ENCODE measurements at regions not wholly inside any gene's neighbourhood (a gene's known extent, or its start where the extent isn't known, plus 50 kb on each side); places are given as distances from the start of the nearest gene placed in this dataset.

- TF ChIP-seq, protein P1, sequence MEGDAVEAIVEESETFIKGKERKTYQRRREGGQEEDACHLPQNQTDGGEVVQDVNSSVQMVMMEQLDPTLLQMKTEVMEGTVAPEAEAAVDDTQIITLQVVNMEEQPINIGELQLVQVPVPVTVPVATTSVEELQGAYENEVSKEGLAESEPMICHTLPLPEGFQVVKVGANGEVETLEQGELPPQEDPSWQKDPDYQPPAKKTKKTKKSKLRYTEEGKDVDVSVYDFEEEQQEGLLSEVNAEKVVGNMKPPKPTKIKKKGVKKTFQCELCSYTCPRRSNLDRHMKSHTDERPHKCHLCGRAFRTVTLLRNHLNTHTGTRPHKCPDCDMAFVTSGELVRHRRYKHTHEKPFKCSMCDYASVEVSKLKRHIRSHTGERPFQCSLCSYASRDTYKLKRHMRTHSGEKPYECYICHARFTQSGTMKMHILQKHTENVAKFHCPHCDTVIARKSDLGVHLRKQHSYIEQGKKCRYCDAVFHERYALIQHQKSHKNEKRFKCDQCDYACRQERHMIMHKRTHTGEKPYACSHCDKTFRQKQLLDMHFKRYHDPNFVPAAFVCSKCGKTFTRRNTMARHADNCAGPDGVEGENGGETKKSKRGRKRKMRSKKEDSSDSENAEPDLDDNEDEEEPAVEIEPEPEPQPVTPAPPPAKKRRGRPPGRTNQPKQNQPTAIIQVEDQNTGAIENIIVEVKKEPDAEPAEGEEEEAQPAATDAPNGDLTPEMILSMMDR (IDR thresholded peaks at IDR 0.05; ENCODE audit: borderline replicate concordance, insufficient read depth, low read depth, low read length), result no peak
- H3K4me3 ChIP-seq (ENCODE audit: low read depth, low read length), result no peak overlapping the region
Measured at GRCh38 chrX:126027229-126027628, 138.9 kb downstream of the DCAF12L2 start.

- TF ChIP-seq, protein P1 (IDR thresholded peaks at IDR 0.05; ENCODE audit: borderline replicate concordance, insufficient read depth, low read depth, low read length), result no peak
- no peak overlapping the region for H3K4me3 ChIP-seq (ENCODE audit: low read depth, low read length)
Measured at GRCh38 chrX:126030021-126030420, 136.1 kb downstream of the DCAF12L2 start.

DNA sequence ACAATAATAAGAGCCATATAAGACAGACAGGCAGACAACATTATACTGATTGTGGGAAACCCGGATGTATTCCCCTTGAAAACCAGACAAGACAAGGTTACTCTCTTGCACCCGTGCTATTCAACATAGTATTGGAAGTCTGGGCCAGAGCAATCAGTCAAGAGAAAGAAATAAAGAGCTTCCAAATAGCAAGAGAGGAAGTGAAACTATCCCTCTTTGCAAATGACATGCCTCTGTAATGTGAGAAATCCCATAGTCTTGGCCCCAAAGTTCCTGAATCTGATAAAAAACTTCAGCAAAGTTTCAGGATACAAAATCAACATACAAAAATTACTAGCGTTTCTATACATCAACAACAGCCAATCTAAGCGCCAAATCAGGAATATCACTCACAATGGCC, 102.1 kb downstream of the DCAF12L2 start:
- H3K4me3 ChIP-seq (ENCODE audit: low read depth, low read length), result no peak overlapping the region
- TF ChIP-seq, protein P1 (IDR thresholded peaks at IDR 0.05; ENCODE audit: borderline replicate concordance, insufficient read depth, low read depth, low read length), result no peak

- no peak overlapping the region for H3K4me3 ChIP-seq (ENCODE audit: low read depth, low read length)
- TF ChIP-seq, protein P1 (IDR thresholded peaks at IDR 0.05; ENCODE audit: borderline replicate concordance, insufficient read depth, low read depth, low read length), result no peak
Measured at GRCh38 chrX:126064901-126065541, 101.1 kb downstream of the DCAF12L2 start.

DNA sequence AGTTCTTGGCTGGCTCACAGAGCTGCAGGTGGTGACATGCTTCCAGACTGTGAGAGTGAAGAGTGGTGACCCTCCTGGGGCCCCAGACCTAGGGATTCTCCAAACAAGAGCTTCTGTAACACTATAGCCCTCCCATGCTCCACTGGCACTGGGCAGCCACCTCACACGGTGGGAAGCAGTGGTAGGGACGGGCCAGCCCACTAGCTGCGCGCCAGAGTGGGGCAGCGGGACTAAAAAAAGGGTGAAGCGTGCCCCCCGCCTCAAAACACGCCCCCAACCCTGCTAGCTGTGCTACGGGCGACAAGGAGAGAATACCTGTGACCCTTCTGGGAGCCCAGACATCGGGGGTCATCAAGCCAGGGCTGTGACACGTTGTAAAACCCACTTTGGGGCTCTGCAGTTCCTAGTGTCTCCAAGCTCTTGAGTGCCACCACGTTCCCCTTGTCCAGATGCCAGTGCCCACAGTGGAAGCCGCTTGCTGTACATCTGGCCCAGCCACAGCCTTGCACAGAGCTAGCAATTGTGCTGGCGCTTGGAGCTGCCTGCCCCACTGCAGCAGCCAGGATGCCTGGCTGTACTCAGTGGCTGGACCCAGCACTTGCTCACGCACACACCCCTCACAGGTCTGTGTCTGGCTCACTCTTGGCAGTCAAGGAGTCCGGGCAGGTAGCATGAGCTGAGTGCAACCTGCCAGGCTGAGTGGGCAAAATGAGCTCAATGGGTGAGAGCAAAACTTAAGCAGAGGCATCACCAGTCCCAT, 100.0 kb downstream of the DCAF12L2 start:
- TF ChIP-seq, protein P1 (IDR thresholded peaks at IDR 0.05; ENCODE audit: borderline replicate concordance, insufficient read depth, low read depth, low read length), result no peak
- H3K4me3 ChIP-seq (ENCODE audit: low read depth, low read length), result no peak overlapping the region
